NCI-H2029 treated with DMSO at 0.1 percent for 48 hours (cell line): ENCODE measurements at regions not wholly inside any gene's neighbourhood (a gene's known extent, or its start where the extent isn't known, plus 50 kb on each side); places are given as distances from the start of the nearest gene placed in this dataset.
A peak's percentile ranks its signal among the peaks of the same experiment; 100 is the strongest.
"Not testable (repeated sequence)": the region's sequence is repeated elsewhere in the genome, so short reads cannot be mapped to it uniquely, and the experiment has no call there.

Experiments used
- DNase-seq: peaks from one replicate; lab custom pipeline; 2025; lab: John Stamatoyannopoulos, UW

GRCh38 chrX:65610481-65610880, 57.0 kb upstream of the MSN start:
- DNase-seq, result no peak

GRCh38 chrX:65610040-65610439, 57.4 kb upstream of the MSN start:
- DNase-seq, result no peak

GRCh38 chrX:65609237-65609636, 58.2 kb upstream of the MSN start:
- DNase-seq, result no peak

GRCh38 chrX:65608026-65608425, 59.4 kb upstream of the MSN start:
- no peak for DNase-seq

GRCh38 chrX:65607070-65607742, 60.2 kb upstream of the MSN start:
- no peak for DNase-seq

GRCh38 chrX:65602221-65602560, 65.3 kb upstream of the MSN start:
- DNase-seq, result no peak

GRCh38 chrX:65601530-65602220, 65.8 kb upstream of the MSN start:
- DNase-seq, result peak; percentile 85

GRCh38 chrX:65601126-65601525, 66.3 kb upstream of the MSN start:
- DNase-seq, result no peak

GRCh38 chrX:65600106-65600505, 65.5 kb upstream of the LAS1L start:
- DNase-seq, result no peak

GRCh38 chrX:65598559-65599147, 64.1 kb upstream of the LAS1L start:
- no peak for DNase-seq

GRCh38 chrX:65596270-65597034, 61.9 kb upstream of the LAS1L start:
- no peak for DNase-seq

GRCh38 chrX:65595460-65595876, 60.9 kb upstream of the LAS1L start:
- DNase-seq, result peak; percentile 68

GRCh38 chrX:65591206-65591605, 56.6 kb upstream of the LAS1L start:
- no peak for DNase-seq

GRCh38 chrX:65589304-65589703, 54.7 kb upstream of the LAS1L start:
- DNase-seq, result no peak

- no peak for DNase-seq
Observed at GRCh38 chrX:65588795-65589194, 54.2 kb upstream of the LAS1L start.

- peak; percentile 17 for DNase-seq
Observed at GRCh38 chrX:65587616-65588526, 53.3 kb upstream of the LAS1L start.

- peak; percentile 24 for DNase-seq
Observed at GRCh38 chrX:65586491-65586890, 51.9 kb upstream of the LAS1L start.

- DNase-seq, result not testable (repeated sequence)
Observed at GRCh38 chrX:65585226-65585625, 50.6 kb upstream of the LAS1L start.
